ENCODE measurements at regions not wholly inside any gene's neighbourhood (a gene's known extent, or its start where the extent isn't known, plus 50 kb on each side); places are given as distances from the start of the nearest gene placed in this dataset.

GRCh38 chr13:78499802-78500201 lies 103.5 kb downstream of the POU4F1 start:
- DNase-seq (ENCODE audit: low spot score) (no peak), FAIRE-seq (no peak), ATAC-seq (no peak)
- Histone ChIP-seq H3K9ac (ENCODE audit: insufficient read depth, low read depth, low read length) (no peak overlapping the region), H3K4me1 (ENCODE audit: insufficient read depth, low read length) (no peaks in the 10 kb centered on the region), H3K79me2 (ENCODE audit: insufficient read depth, low read length) (no peaks in the 10 kb centered on the region), H3K27ac (ENCODE audit: extremely low read length, insufficient read depth, low read length) (no peak overlapping the region), H3K4me3 (replicated peaks in 1 of 3; ENCODE audit: insufficient read depth in 1 of 3, low read depth in 2 of 3, low read length in 3 of 3) (no peak overlapping the region), H3K9me3 (ENCODE audit: low read length) (no peaks in the 10 kb centered on the region), H3K27me3 (ENCODE audit: control insufficient read depth in 1 of 2, insufficient read depth in 2 of 2, low read length in 2 of 2) (no peaks in the 10 kb centered on the region), H3K4me2 (ENCODE audit: low read depth, low read length) (no peak overlapping the region), H3K36me3 (replicated peaks in 1 of 2; ENCODE audit: control insufficient read depth in 1 of 2, insufficient read depth in 2 of 2, low read length in 2 of 2) (no peaks in the 10 kb centered on the region), H2AFZ (ENCODE audit: low read length) (no peak overlapping the region), H4K20me1 (ENCODE audit: insufficient read depth, low read length) (no peaks in the 10 kb centered on the region)
- intact Hi-C loops (cut with micrococcal nuclease; ENCODE audit: unreplicated experiment) (no loop called here), in situ Hi-C loops (cut with HindIII; ENCODE audit: extremely low pct_ligation_motif_present, low pct_unique_long_range_greater_than_20kb) (no loop called here)
- no peak for TF ChIP-seq CSRNP1 (CRISPR knock-in tag; IDR thresholded peaks at IDR 0.05)
- POLR2A ChIA-PET = no interaction called here
- no TSS peak for BruUV-seq (replicated peaks)
- CTCF ChIA-PET (ENCODE audit: low intra/inter-chr PET ratio, low total read pairs) = no interaction called here
- 3% methylated on average over 4 of the region's 4 CpGs for WGBS (ENCODE audit: low lambda C conversion rate)

DNA sequence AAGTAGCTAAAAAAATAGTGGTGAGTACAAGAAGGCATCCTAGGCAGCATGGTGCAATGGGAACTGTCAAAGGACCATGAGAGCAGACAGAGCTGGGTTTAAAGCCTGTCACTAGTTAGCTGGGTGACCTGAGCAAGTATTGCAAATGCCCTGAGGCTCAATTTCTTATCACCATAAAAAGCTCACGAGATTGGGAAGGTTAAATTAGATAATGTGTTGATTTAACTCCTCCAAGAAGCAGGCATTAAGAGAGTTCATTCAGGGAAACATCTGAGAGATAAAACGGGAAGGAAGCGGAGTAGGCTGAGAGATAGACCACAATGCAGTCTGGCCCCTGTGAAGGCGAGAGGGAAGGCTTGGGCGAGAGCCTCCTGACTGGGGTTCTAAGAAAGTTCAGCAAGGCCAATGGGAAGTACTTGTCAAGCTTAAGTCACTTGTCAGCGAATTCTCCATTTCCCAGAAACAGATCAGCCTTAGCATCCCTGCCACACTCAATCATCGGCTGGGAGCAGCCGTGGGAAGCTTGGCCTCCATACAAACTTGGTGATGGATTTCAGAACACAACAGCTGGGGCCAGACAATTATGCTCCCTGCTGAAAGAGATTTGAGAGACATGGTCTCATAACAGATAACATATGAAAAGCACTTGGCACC lies 105.5 kb downstream of the POU4F1 start:
- H3K4me3 ChIP-seq (replicated peaks in 1 of 3; ENCODE audit: insufficient read depth in 1 of 3, low read depth in 2 of 3, low read length in 3 of 3) = no peak overlapping the region
- no peak overlapping the region for H3K27ac ChIP-seq (ENCODE audit: extremely low read length, insufficient read depth, low read length)
- H3K4me1 ChIP-seq (ENCODE audit: insufficient read depth, low read length) = no peaks in the 10 kb centered on the region
- CTCF ChIA-PET (ENCODE audit: low intra/inter-chr PET ratio, low total read pairs) = no interaction called here
- TF ChIP-seq ZBTB42 (CRISPR knock-in tag; IDR thresholded peaks at IDR 0.05) (no peak), KDM2A (CRISPR knock-in tag; IDR thresholded peaks at IDR 0.05; ENCODE audit: borderline replicate concordance, low read depth) (no peak), ZNF746 (CRISPR knock-in tag; IDR thresholded peaks at IDR 0.05) (no peak), BHLHE40 (IDR thresholded peaks at IDR 0.05; ENCODE audit: low read length) (no peak), ZSCAN30 (CRISPR knock-in tag; IDR thresholded peaks at IDR 0.05) (no peak), ZNF597 (CRISPR knock-in tag; IDR thresholded peaks at IDR 0.05) (no peak), ZNF839 (CRISPR knock-in tag; IDR thresholded peaks at IDR 0.05; ENCODE audit: borderline replicate concordance) (no peak), HMG20B (CRISPR knock-in tag; conservative IDR thresholded peaks at IDR 0.05) (no peak), ONECUT2 (CRISPR knock-in tag; IDR thresholded peaks at IDR 0.05) (no peak), ZNF891 (CRISPR knock-in tag; IDR thresholded peaks at IDR 0.05) (no peak)
- no peak for ATAC-seq
- no TSS peak for BruUV-seq (replicated peaks)
- intact Hi-C loops (cut with micrococcal nuclease; ENCODE audit: unreplicated experiment) (no loop called here), in situ Hi-C loops (cut with HindIII; ENCODE audit: extremely low pct_ligation_motif_present, low pct_unique_long_range_greater_than_20kb) (no loop called here)
- H3K36me3 ChIP-seq (replicated peaks in 1 of 2; ENCODE audit: control insufficient read depth in 1 of 2, insufficient read depth in 2 of 2, low read length in 2 of 2) = no peaks in the 10 kb centered on the region
- no peaks in the 10 kb centered on the region for H4K20me1 ChIP-seq (ENCODE audit: insufficient read depth, low read length)
- POLR2A ChIA-PET = no interaction called here
- no peak overlapping the region for H2AFZ ChIP-seq (ENCODE audit: low read length)
- DNase-seq (ENCODE audit: low spot score) = no peak
- H3K9me3 ChIP-seq (ENCODE audit: low read length) = no peaks in the 10 kb centered on the region
- no peak for FAIRE-seq
- H3K9ac ChIP-seq (ENCODE audit: insufficient read depth, low read depth, low read length) = no peak overlapping the region
- H3K27me3 ChIP-seq (ENCODE audit: control insufficient read depth in 1 of 2, insufficient read depth in 2 of 2, low read length in 2 of 2) = no peaks in the 10 kb centered on the region
- 4% methylated on average over 7 of the region's 8 CpGs for WGBS (ENCODE audit: low lambda C conversion rate)
- no peak overlapping the region for H3K4me2 ChIP-seq (ENCODE audit: low read depth, low read length)
- H3K79me2 ChIP-seq (ENCODE audit: insufficient read depth, low read length) = no peaks in the 10 kb centered on the region

Data from HepG2 (cell line).